HepG2 (cell line): ENCODE measurements at regions not wholly inside any gene's neighbourhood (a gene's known extent, or its start where the extent isn't known, plus 50 kb on each side); places are given as distances from the start of the nearest gene placed in this dataset.

ENCODE experiments used
- ATAC-seq: fragments of 200-7000 bp; cut with Tn5 transposase; 3 replicates; pipeline ENCODE4 v1.9.1; 2020; ENCODE audit warnings: mild to moderate bottlenecking, moderate library complexity
- BruUV-seq: library from RNA; stranded (reverse); fragments of 400-500 nt; replicated peaks from 2 replicates; lab custom pipeline; 2021; lab: Mats Ljungman, UMichigan
- CTCF ChIA-PET: fragments of 300-600 bp; formaldehyde crosslinking; extraction: SDS; loops from one replicate; lab custom pipeline; 2021; ENCODE audit warnings: low total read pairs, inconsistent platforms, low intra/inter-chr PET ratio; lab: Yijun Ruan, JAX
- POLR2A ChIA-PET: fragments of 350-600 bp; sonication (Branson Sonifier 250); formaldehyde crosslinking; loops from one replicate; lab custom pipeline; 2020; ENCODE audit warnings: antibody characterized with exemption, inconsistent platforms; lab: Yijun Ruan, JAX
- DNase-seq: peaks from one replicate; pipeline ENCODE4 v3.0.0-alpha.2; 2015; ENCODE audit warnings: low spot score
- FAIRE-seq: peaks from 3 replicates; lab custom pipeline; 2011; peaks lifted over from hg19 to GRCh38; lab: Jason Lieb, UNC
- H2AFZ ChIP-seq: one replicate; pipeline ENCODE4 v1.6.1; 2011; ENCODE audit warnings: low read length, inconsistent platforms
- H3K27ac ChIP-seq: fragments of 300-600 bp; 3 replicates; pipeline ENCODE4 v1.8.0; 2011; ENCODE audit warnings: mixed run types, mild to moderate bottlenecking, mixed read lengths, low read length, inconsistent platforms; ENCODE audit not compliant: insufficient read depth; ENCODE audit errors: extremely low read length
- H3K27me3 ChIP-seq, 2 experiments: fragments of 200-600 bp in 1 of 2; 2 replicates in 1 of 2; 3 replicates in 1 of 2; pipeline versions ENCODE4 v1.6.0 to v1.8.0; 2011; ENCODE audit warnings: low read length in 2 of 2, mild to moderate bottlenecking in 2 of 2, moderate library complexity in 2 of 2, inconsistent platforms in 1 of 2; ENCODE audit not compliant: insufficient read depth in 2 of 2, control insufficient read depth in 1 of 2
- H3K36me3 ChIP-seq, 2 experiments: fragments of 200-600 bp in 1 of 2; replicated peaks in 1 of 2; 2 replicates in 1 of 2; 3 replicates in 1 of 2; pipeline versions ENCODE4 v1.5.1 to v1.8.0; 2011; ENCODE audit warnings: low read length in 2 of 2, inconsistent platforms in 1 of 2; ENCODE audit not compliant: insufficient read depth in 2 of 2, control insufficient read depth in 1 of 2
- H3K4me1 ChIP-seq: 2 replicates; pipeline ENCODE4 v1.5.1; 2012; ENCODE audit warnings: low read length, inconsistent platforms; ENCODE audit not compliant: insufficient read depth
- H3K4me2 ChIP-seq: 2 replicates; pipeline ENCODE4 v1.6.0; 2011; ENCODE audit warnings: low read depth, low read length, inconsistent platforms
- H3K4me3 ChIP-seq, 3 experiments: fragments of 200-600 bp in 1 of 3; sonication (generic), shearing (Covaris generic) in 1 of 3; replicated peaks in 1 of 3; 2 replicates each; pipeline ENCODE4 v1.5.1; 2011 to 2016; ENCODE audit warnings: low read length in 3 of 3, inconsistent platforms in 2 of 3, low read depth in 2 of 3, mild to moderate bottlenecking in 2 of 3, control low read depth in 1 of 3, mixed read lengths in 1 of 3; ENCODE audit not compliant: insufficient read depth in 1 of 3
- H3K79me2 ChIP-seq: one replicate; pipeline ENCODE4 v1.6.1; 2011; ENCODE audit warnings: low read length, inconsistent platforms; ENCODE audit not compliant: insufficient read depth
- H3K9ac ChIP-seq: 2 replicates; pipeline ENCODE4 v1.6.0; 2011; ENCODE audit warnings: mild to moderate bottlenecking, low read depth, low read length, inconsistent platforms; ENCODE audit not compliant: insufficient read depth
- H3K9me3 ChIP-seq: 2 replicates; pipeline ENCODE4 v1.5.1; 2012; ENCODE audit warnings: mild to moderate bottlenecking, low read length
- H4K20me1 ChIP-seq: 2 replicates; pipeline ENCODE4 v1.6.0; 2011; ENCODE audit warnings: inconsistent platforms, mild to moderate bottlenecking, low read length, moderate library complexity; ENCODE audit not compliant: insufficient read depth
- HMGA1 ChIP-seq: sonication (generic); formaldehyde crosslinking; conservative IDR thresholded peaks from 2 replicates; pipeline ENCODE4 v1.4.0; 2020; ENCODE audit warnings: missing genetic modification reagents
- HNF4G ChIP-seq, 2 experiments: sonication (generic) in 1 of 2; formaldehyde crosslinking in 1 of 2; IDR thresholded peaks; 2 replicates each; pipeline versions ENCODE4 v1.4.0 to v1.6.1; 2011 to 2020; ENCODE audit warnings: borderline replicate concordance in 2 of 2, low read depth in 2 of 2, mild to moderate bottlenecking in 2 of 2, low read length in 1 of 2, missing genetic modification reagents in 1 of 2, moderate library complexity in 1 of 2
- IRF1 ChIP-seq: sonication (generic); formaldehyde crosslinking; IDR thresholded peaks from 2 replicates; pipeline ENCODE4 v1.4.0; 2020; ENCODE audit warnings: low read depth, mild to moderate bottlenecking, missing genetic modification reagents
- KAT8 ChIP-seq: IDR thresholded peaks from 2 replicates; pipeline ENCODE4 v1.6.1; 2016; ENCODE audit warnings: missing genetic modification reagents, missing compliant biosample characterization
- KLF15 ChIP-seq: sonication (generic); formaldehyde crosslinking; IDR thresholded peaks from 2 replicates; pipeline ENCODE4 v1.8.1; 2023; ENCODE audit warnings: borderline replicate concordance, mild to moderate bottlenecking, inconsistent platforms, missing genetic modification reagents, mixed read lengths
- RFXAP ChIP-seq: sonication (generic); formaldehyde crosslinking; IDR thresholded peaks from 2 replicates; pipeline ENCODE4 v1.4.0; 2020; ENCODE audit warnings: missing genetic modification reagents, borderline replicate concordance
- TAF1 ChIP-seq: sonication (generic); formaldehyde crosslinking; IDR thresholded peaks from 2 replicates; pipeline ENCODE4 v1.4.0; 2020; ENCODE audit warnings: missing genetic modification reagents
- TRIM24 ChIP-seq: sonication (generic); formaldehyde crosslinking; IDR thresholded peaks from 2 replicates; pipeline ENCODE4 v1.8.0; 2022; ENCODE audit warnings: mild to moderate bottlenecking, missing genetic modification reagents
- ZBTB4 ChIP-seq: sonication (generic); formaldehyde crosslinking; IDR thresholded peaks from 2 replicates; pipeline ENCODE4 v1.4.0; 2020; ENCODE audit warnings: missing genetic modification reagents, mild to moderate bottlenecking, borderline replicate concordance
- ZKSCAN5 ChIP-seq: sonication (generic); formaldehyde crosslinking; IDR thresholded peaks from 2 replicates; pipeline ENCODE4 v1.5.1; 2020; ENCODE audit warnings: mild to moderate bottlenecking, missing genetic modification reagents
- ZNF205 ChIP-seq: IDR thresholded peaks from 2 replicates; pipeline ENCODE4 v1.6.1; 2018; ENCODE audit warnings: missing biosample characterization, missing genetic modification reagents
- ZNF280D ChIP-seq: sonication (generic); formaldehyde crosslinking; IDR thresholded peaks from 2 replicates; pipeline ENCODE4 v1.5.1; 2020; ENCODE audit warnings: mild to moderate bottlenecking, missing genetic modification reagents
- ZNF282 ChIP-seq: fragments of 450-650 bp; IDR thresholded peaks from 2 replicates; pipeline ENCODE4 v1.6.1; 2018; ENCODE audit not compliant: partially characterized antibody
- ZNF30 ChIP-seq: sonication (generic); formaldehyde crosslinking; IDR thresholded peaks from 2 replicates; pipeline ENCODE4 v1.5.0; 2020; ENCODE audit warnings: mild to moderate bottlenecking, missing genetic modification reagents
- ZNF549 ChIP-seq: sonication (generic); formaldehyde crosslinking; IDR thresholded peaks from 2 replicates; pipeline ENCODE4 v1.5.0; 2020; ENCODE audit warnings: missing genetic modification reagents
- ZNF672 ChIP-seq: sonication (generic); formaldehyde crosslinking; IDR thresholded peaks from 2 replicates; pipeline ENCODE4 v1.8.1; 2022; ENCODE audit warnings: missing genetic modification reagents
- ZSCAN20 ChIP-seq: sonication (generic); formaldehyde crosslinking; IDR thresholded peaks from 2 replicates; pipeline ENCODE4 v1.4.0; 2020; ENCODE audit warnings: missing genetic modification reagents, mild to moderate bottlenecking, borderline replicate concordance
- in situ Hi-C: cut with HindIII; loops from 2 replicates; pipeline ENCODE4 v1.10.0; 2017; ENCODE audit warnings: low pct_unique_long_range_greater_than_20kb; ENCODE audit not compliant: extremely low pct_ligation_motif_present
- intact Hi-C: fragments of 100-400 bp; cut with micrococcal nuclease; formaldehyde crosslinking; loops from one replicate; pipeline ENCODE4 v1.10.0; 2022; ENCODE audit not compliant: unreplicated experiment
- TF ChIP-seq, protein P1 (sequence below): sonication (generic); formaldehyde crosslinking; IDR thresholded peaks from 2 replicates; pipeline ENCODE4 v1.4.0; 2020; ENCODE audit warnings: mild to moderate bottlenecking, missing genetic modification reagents

- Histone ChIP-seq H3K9me3 (no peaks in the 10 kb centered on the region), H3K79me2 (no peaks in the 10 kb centered on the region), H3K4me3 (no peak overlapping the region), H3K4me2 (no peak overlapping the region), H3K36me3 (no peaks in the 10 kb centered on the region), H3K4me1 (no peaks in the 10 kb centered on the region), H3K27me3 (no peaks in the 10 kb centered on the region), H2AFZ (no peak overlapping the region), H3K27ac (no peak overlapping the region), H4K20me1 (no peaks in the 10 kb centered on the region), H3K9ac (no peak overlapping the region)
- intact Hi-C loops, result no loop called here
- in situ Hi-C loops, result no loop called here
- no TSS peak for BruUV-seq
- no peak for ATAC-seq
- no peak for FAIRE-seq
- no peak for DNase-seq
- ChIA-PET POLR2A (no interaction called here), CTCF (no interaction called here)
- TF ChIP-seq ZSCAN20 (CRISPR knock-in tag), result no peak
- no peak for TF ChIP-seq HMGA1 (CRISPR knock-in tag)
- TF ChIP-seq IRF1 (CRISPR knock-in tag), result no peak
- no peak for TF ChIP-seq KAT8 (CRISPR knock-in tag)
- no peak for TF ChIP-seq RFXAP (CRISPR knock-in tag)
- TF ChIP-seq ZNF205 (CRISPR knock-in tag), result no peak
- TF ChIP-seq, protein P1, sequence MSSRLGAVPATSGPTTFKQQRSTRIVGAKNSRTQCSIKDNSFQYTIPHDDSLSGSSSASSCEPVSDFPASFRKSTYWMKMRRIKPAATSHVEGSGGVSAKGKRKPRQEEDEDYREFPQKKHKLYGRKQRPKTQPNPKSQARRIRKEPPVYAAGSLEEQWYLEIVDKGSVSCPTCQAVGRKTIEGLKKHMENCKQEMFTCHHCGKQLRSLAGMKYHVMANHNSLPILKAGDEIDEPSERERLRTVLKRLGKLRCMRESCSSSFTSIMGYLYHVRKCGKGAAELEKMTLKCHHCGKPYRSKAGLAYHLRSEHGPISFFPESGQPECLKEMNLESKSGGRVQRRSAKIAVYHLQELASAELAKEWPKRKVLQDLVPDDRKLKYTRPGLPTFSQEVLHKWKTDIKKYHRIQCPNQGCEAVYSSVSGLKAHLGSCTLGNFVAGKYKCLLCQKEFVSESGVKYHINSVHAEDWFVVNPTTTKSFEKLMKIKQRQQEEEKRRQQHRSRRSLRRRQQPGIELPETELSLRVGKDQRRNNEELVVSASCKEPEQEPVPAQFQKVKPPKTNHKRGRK (CRISPR knock-in tag), result no peak
- TF ChIP-seq TRIM24 (CRISPR knock-in tag), result no peak
- no peak for TF ChIP-seq TAF1 (CRISPR knock-in tag)
- TF ChIP-seq ZNF280D, result no peak
- no peak for TF ChIP-seq ZKSCAN5 (CRISPR knock-in tag)
- TF ChIP-seq ZNF30 (CRISPR knock-in tag), result no peak
- no peak for TF ChIP-seq ZNF282
- no peak for TF ChIP-seq ZBTB4 (CRISPR knock-in tag)
- no peak for TF ChIP-seq ZNF549
- no peak for TF ChIP-seq HNF4G (IDR thresholded peaks at IDR 0.05; ENCODE audit: borderline replicate concordance, low read depth, low read length)
- no peak for TF ChIP-seq HNF4G (CRISPR knock-in tag; IDR thresholded peaks at IDR 0.05; ENCODE audit: borderline replicate concordance, low read depth)
- no peak for TF ChIP-seq ZNF672 (CRISPR knock-in tag)
- no peak for TF ChIP-seq KLF15 (CRISPR knock-in tag)
These were observed 564.9 kb upstream of the FSHR start for GRCh38 chr2:49719241-49719640.
